Activated CD4-positive, alpha-beta memory T cell treated with anti-CD3 and anti-CD28 coated beads, Interleukin-2, amount 10 ng/mL, durations not matched to agents 7 days and 5 days (primary cell): ENCODE measurements at regions not wholly inside any gene's neighbourhood (a gene's known extent, or its start where the extent isn't known, plus 50 kb on each side); places are given as distances from the start of the nearest gene placed in this dataset.
"Not testable (repeated sequence)": the region's sequence is repeated elsewhere in the genome, so short reads cannot be mapped to it uniquely, and the experiment has no call there.

ENCODE experiments used
- CTCF ChIA-PET: fragments of 350-600 bp; sonication (Branson Sonifier 250); formaldehyde crosslinking; loops from one replicate; lab custom pipeline; 2021; ENCODE audit warnings: antibody characterized with exemption, inconsistent platforms; lab: Charles Lee
- POLR2A ChIA-PET: fragments of 350-600 bp; sonication (Branson Sonifier 250); formaldehyde crosslinking; loops from one replicate; lab custom pipeline; 2021; ENCODE audit warnings: antibody characterized with exemption; lab: Charles Lee
- DNase-seq: peaks from one replicate; pipeline ENCODE4 v3.0.0-alpha.2; 2020
- H3K27ac Mint-ChIP-seq: one replicate; pipeline ENCODE4 v1.8.0; 2021; ENCODE audit warnings: mild to moderate bottlenecking, mixed read lengths
- H3K27me3 Mint-ChIP-seq: one replicate; pipeline ENCODE4 v1.8.0; 2021; ENCODE audit warnings: mixed read lengths
- H3K36me3 Mint-ChIP-seq: one replicate; pipeline ENCODE4 v1.8.0; 2021; ENCODE audit warnings: low read depth, mixed read lengths
- H3K4me1 Mint-ChIP-seq: one replicate; pipeline ENCODE4 v1.8.0; 2021; ENCODE audit warnings: mixed read lengths
- H3K4me3 Mint-ChIP-seq: one replicate; pipeline ENCODE4 v1.8.0; 2021; ENCODE audit warnings: mild to moderate bottlenecking, mixed read lengths
- H3K9me3 Mint-ChIP-seq: one replicate; pipeline ENCODE4 v1.8.0; 2021; ENCODE audit warnings: mixed read lengths

DNA sequence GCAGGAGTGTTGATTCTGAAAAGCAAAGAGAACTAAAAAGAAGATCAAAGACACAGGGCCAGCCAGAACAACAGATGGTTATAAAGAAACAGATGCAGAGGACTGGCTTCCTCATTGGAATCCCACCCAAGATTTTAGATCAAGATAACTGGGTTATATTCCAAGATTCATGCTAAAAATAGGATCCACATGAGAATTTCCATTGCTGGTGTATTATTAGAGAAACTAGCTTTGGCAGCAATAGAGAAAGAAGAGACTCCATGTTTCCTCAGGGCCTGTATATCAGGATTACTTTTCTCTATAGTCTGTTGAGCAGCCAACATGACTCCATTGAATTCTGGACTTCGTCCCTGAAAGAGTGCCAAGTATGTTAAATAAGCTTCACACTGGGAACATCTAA lies 367.3 kb downstream of the TUSC1 start:
- Mint-ChIP-seq H3K9me3 (peaks cover 5% of the 10 kb centered on the region), H3K4me1 (no peaks in the 10 kb centered on the region), H3K36me3 (no peaks in the 10 kb centered on the region), H3K27ac (no peak overlapping the region), H3K4me3 (no peak overlapping the region), H3K27me3 (no peaks in the 10 kb centered on the region)
- ChIA-PET CTCF (no interaction called here), POLR2A (no interaction called here)
- no peak for DNase-seq

DNA sequence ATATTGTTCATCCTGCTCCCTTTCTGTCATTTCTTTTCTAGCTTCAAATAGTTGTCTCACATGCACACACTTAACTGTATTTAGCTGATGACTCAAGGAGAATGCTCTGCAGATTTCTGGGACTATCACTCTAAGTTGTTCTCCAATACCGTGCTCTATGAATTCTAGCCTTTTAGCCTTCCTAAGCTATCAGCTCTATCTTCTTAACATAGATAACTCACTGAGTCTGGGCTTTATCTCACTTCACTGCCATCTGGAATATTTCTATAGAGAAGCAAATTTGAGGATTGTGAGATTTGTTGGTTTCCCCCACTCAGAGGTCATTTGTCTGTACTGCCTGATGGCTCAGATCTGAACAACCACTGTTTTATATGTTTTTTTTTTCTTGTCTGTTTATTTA lies 369.7 kb downstream of the TUSC1 start:
- Mint-ChIP-seq H3K9me3 (peaks cover 5% of the 10 kb centered on the region), H3K36me3 (no peaks in the 10 kb centered on the region), H3K4me1 (no peaks in the 10 kb centered on the region), H3K4me3 (no peak overlapping the region), H3K27me3 (no peaks in the 10 kb centered on the region), H3K27ac (no peak overlapping the region)
- DNase-seq: no peak
- POLR2A ChIA-PET: no interaction called here
- CTCF ChIA-PET: no interaction called here

DNA sequence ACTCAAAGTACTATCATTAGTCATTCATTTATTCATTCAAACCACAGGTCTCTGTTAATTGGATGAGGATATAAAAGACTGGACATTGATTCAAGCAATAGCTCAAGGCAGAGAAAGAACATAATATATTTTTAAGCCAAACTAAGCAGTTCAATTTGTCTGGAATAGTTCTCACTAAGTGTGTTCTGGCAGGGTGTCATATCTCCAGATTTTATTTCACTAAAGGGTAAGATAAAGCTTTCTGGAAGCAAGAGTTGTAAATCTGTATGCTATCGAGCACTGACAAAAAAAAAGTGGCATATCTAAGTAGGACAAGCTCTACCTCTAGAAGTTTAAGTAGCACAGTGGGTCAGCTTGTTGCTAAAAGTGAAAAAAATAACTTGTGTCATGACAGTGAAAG lies 375.6 kb downstream of the TUSC1 start:
- H3K4me1 Mint-ChIP-seq: no peaks in the 10 kb centered on the region
- CTCF ChIA-PET: no interaction called here
- no peak overlapping the region for H3K4me3 Mint-ChIP-seq
- no peaks in the 10 kb centered on the region for H3K36me3 Mint-ChIP-seq
- H3K27ac Mint-ChIP-seq: no peak overlapping the region
- DNase-seq: no peak
- peaks cover 5% of the 10 kb centered on the region for H3K9me3 Mint-ChIP-seq
- POLR2A ChIA-PET: no interaction called here
- H3K27me3 Mint-ChIP-seq: no peaks in the 10 kb centered on the region

- H3K9me3 Mint-ChIP-seq: peaks cover 16% of the 10 kb centered on the region
- CTCF ChIA-PET, H3K27me3 Mint-ChIP-seq, H3K4me3 Mint-ChIP-seq, H3K36me3 Mint-ChIP-seq, POLR2A ChIA-PET, H3K27ac Mint-ChIP-seq, H3K4me1 Mint-ChIP-seq, DNase-seq: not testable (repeated sequence)
Observed at GRCh38 chr9:25288195-25288594, 390.0 kb downstream of the TUSC1 start.

DNA sequence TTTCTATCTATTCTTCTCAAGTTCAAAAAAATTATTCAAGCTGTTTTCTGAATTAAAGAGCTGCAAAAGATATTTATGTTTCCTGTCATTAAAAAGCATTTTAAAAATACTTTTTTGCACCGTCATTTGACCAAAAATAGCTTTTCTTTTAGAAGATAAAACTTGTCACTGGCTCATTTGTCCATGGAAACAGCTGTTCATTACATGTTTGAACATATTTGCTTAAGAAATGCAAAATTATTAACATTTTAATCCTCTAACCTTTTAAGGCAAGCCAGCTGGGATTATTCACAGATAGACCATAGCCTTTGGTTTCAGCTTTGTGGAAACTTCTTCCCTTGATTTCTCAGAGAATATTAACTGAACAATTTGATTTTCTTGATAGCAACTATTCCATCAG lies 393.9 kb downstream of the TUSC1 start:
- peaks cover 14% of the 10 kb centered on the region for H3K9me3 Mint-ChIP-seq
- no peaks in the 10 kb centered on the region for H3K36me3 Mint-ChIP-seq
- no peak overlapping the region for H3K4me3 Mint-ChIP-seq
- H3K27ac Mint-ChIP-seq: no peak overlapping the region
- no peak for DNase-seq
- ChIA-PET CTCF (no interaction called here), POLR2A (no interaction called here)
- H3K4me1 Mint-ChIP-seq: no peaks in the 10 kb centered on the region
- H3K27me3 Mint-ChIP-seq: no peaks in the 10 kb centered on the region

GRCh38 chr9:25282946-25283345 lies 395.3 kb downstream of the TUSC1 start:
- Mint-ChIP-seq H3K36me3 (no peaks in the 10 kb centered on the region), H3K4me3 (no peak overlapping the region), H3K27me3 (no peaks in the 10 kb centered on the region), H3K4me1 (no peaks in the 10 kb centered on the region), H3K27ac (no peak overlapping the region), H3K9me3 (peaks cover under 1% of the 10 kb centered on the region)
- DNase-seq: no peak
- CTCF ChIA-PET: no interaction called here
- POLR2A ChIA-PET: no interaction called here

GRCh38 chr9:25261445-25261844 lies 416.8 kb downstream of the TUSC1 start:
- no peaks in the 10 kb centered on the region for H3K4me1 Mint-ChIP-seq
- H3K27ac Mint-ChIP-seq: no peak overlapping the region
- ChIA-PET POLR2A (no interaction called here), CTCF (no interaction called here)
- H3K4me3 Mint-ChIP-seq: no peak overlapping the region
- peaks cover 13% of the 10 kb centered on the region for H3K9me3 Mint-ChIP-seq
- no peaks in the 10 kb centered on the region for H3K36me3 Mint-ChIP-seq
- H3K27me3 Mint-ChIP-seq: no peaks in the 10 kb centered on the region
- DNase-seq: no peak

- no peak for DNase-seq
Observed at GRCh38 chr9:25260046-25260445, 418.2 kb downstream of the TUSC1 start.

DNA sequence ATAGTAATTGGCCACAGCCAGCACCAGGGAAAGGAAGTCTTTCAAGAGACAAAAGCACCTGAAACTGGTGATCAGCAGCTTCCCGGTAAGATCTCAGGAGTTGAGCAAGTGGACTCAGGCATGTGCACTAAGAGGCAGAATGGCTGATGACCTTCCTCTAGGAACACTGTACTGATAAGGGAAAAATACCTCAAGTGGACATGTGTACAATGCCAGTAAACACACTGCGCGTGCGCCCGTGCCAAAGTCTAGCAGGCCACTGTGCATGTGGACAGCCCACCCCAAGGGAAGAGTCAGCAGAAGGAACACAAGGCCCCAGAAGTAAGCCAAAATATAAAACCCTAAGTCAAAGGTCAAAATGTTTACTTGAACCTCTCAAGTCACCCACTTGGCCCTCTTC lies 423.0 kb downstream of the TUSC1 start:
- ChIA-PET CTCF (no interaction called here), POLR2A (no interaction called here)
- Mint-ChIP-seq H3K27me3 (no peaks in the 10 kb centered on the region), H3K9me3 (peaks cover 8% of the 10 kb centered on the region), H3K36me3 (no peaks in the 10 kb centered on the region), H3K4me3 (no peak overlapping the region), H3K4me1 (no peaks in the 10 kb centered on the region), H3K27ac (no peak overlapping the region)
- DNase-seq: no peak

More at GRCh38 chr9:25260046-25260445, 418.2 kb downstream of the TUSC1 start:
- Mint-ChIP-seq H3K4me1 (no peaks in the 10 kb centered on the region), H3K9me3 (peaks cover 16% of the 10 kb centered on the region), H3K27me3 (no peaks in the 10 kb centered on the region), H3K36me3 (no peaks in the 10 kb centered on the region), H3K4me3 (no peak overlapping the region), H3K27ac (no peak overlapping the region)
- CTCF ChIA-PET: no interaction called here
- POLR2A ChIA-PET: no interaction called here

DNA sequence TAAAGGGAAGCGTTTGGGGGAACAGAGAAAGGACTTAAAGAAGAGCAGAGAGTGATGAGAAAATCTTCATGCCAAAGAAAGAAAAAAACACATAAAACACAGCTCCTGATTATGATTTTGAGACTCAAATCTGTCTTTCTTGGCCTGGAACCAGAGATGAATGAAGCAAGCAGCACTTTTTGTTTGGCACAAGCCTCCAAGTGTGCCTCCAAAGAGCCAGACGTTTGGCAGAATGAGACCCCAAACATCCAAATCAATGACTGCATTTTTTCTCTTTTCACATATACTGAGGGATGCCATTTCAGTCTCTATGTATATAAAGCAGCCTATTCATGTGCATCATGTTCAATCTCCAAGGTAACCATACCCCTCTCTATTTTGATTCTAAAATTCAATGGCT lies 424.2 kb downstream of the TUSC1 start:
- H3K9me3 Mint-ChIP-seq: peaks cover 8% of the 10 kb centered on the region
- no peak overlapping the region for H3K4me3 Mint-ChIP-seq
- no peak for DNase-seq
- H3K27ac Mint-ChIP-seq: no peak overlapping the region
- POLR2A ChIA-PET: no interaction called here
- H3K27me3 Mint-ChIP-seq: no peaks in the 10 kb centered on the region
- CTCF ChIA-PET: no interaction called here
- H3K36me3 Mint-ChIP-seq: no peaks in the 10 kb centered on the region
- no peaks in the 10 kb centered on the region for H3K4me1 Mint-ChIP-seq

- no peaks in the 10 kb centered on the region for H3K4me1 Mint-ChIP-seq
- H3K27ac Mint-ChIP-seq: no peak overlapping the region
- ChIA-PET CTCF (no interaction called here), POLR2A (no interaction called here)
- H3K36me3 Mint-ChIP-seq: no peaks in the 10 kb centered on the region
- DNase-seq: no peak
- H3K9me3 Mint-ChIP-seq: peaks cover 15% of the 10 kb centered on the region
- H3K27me3 Mint-ChIP-seq: no peaks in the 10 kb centered on the region
- H3K4me3 Mint-ChIP-seq: no peak overlapping the region
Observed at GRCh38 chr9:25241421-25241820, 436.8 kb downstream of the TUSC1 start.

DNA sequence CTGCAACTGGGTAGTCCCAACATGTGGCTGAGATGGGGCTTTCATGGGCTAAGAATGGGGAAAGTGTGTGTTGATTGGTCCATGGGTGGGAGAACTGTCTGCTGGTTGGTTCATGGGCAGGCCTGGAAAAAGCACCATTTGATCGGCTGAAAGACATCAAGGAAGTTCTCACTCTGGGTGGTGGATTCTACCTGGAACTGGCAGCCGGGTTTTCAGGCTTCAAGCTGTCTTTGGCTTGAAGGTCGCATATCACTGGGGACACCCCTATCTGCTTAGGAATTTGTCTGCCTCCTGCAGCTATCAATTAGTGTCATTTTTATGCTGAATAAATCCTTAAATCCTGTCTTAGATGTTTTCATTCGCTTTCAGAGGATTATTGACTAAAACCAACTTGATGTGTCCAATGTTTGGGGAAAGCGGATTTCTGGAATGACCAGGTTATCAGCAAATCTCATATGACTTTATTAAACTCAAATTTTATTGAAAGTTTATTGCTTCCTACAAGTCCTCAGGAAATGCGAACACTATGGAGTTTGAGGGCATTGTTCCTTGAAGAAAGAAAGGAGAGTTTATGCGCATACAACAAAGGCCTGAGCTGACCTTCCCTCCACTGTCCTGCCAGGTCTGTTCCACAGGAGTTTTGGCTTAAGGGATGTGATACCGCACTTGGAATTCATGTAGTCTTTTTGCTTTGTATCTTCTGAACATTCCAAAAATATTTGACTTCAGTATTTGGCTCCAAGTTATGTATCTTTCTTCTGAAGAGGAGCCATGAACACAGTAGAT lies 451.1 kb downstream of the TUSC1 start:
- Mint-ChIP-seq H3K4me3 (no peak overlapping the region), H3K36me3 (no peaks in the 10 kb centered on the region), H3K9me3 (peaks cover 29% of the 10 kb centered on the region), H3K27me3 (no peaks in the 10 kb centered on the region), H3K4me1 (no peaks in the 10 kb centered on the region), H3K27ac (no peak overlapping the region)
- DNase-seq: no peak
- CTCF ChIA-PET: no interaction called here
- POLR2A ChIA-PET: no interaction called here

GRCh38 chr9:25225938-25226760 lies 452.1 kb downstream of the TUSC1 start:
- ChIA-PET CTCF (no interaction called here), POLR2A (no interaction called here)
- no peaks in the 10 kb centered on the region for H3K27me3 Mint-ChIP-seq
- H3K4me1 Mint-ChIP-seq: no peaks in the 10 kb centered on the region
- DNase-seq: no peak
- no peak overlapping the region for H3K4me3 Mint-ChIP-seq
- H3K36me3 Mint-ChIP-seq: no peaks in the 10 kb centered on the region
- H3K9me3 Mint-ChIP-seq: peaks cover 28% of the 10 kb centered on the region
- H3K27ac Mint-ChIP-seq: no peak overlapping the region

GRCh38 chr9:25224996-25225395 lies 453.2 kb downstream of the TUSC1 start:
- no peaks in the 10 kb centered on the region for H3K4me1 Mint-ChIP-seq
- no peaks in the 10 kb centered on the region for H3K27me3 Mint-ChIP-seq
- no peaks in the 10 kb centered on the region for H3K36me3 Mint-ChIP-seq
- ChIA-PET CTCF (no interaction called here), POLR2A (no interaction called here)
- H3K9me3 Mint-ChIP-seq: peaks cover 24% of the 10 kb centered on the region
- H3K4me3 Mint-ChIP-seq: no peak overlapping the region
- no peak for DNase-seq
- no peak overlapping the region for H3K27ac Mint-ChIP-seq
